ENCODE measurements at regions not wholly inside any gene's neighbourhood (a gene's known extent, or its start where the extent isn't known, plus 50 kb on each side); places are given as distances from the start of the nearest gene placed in this dataset.
"Not testable (repeated sequence)": the region's sequence is repeated elsewhere in the genome, so short reads cannot be mapped to it uniquely, and the experiment has no call there.

GRCh38 chr2:223176970-223177369, 125.0 kb downstream of the KCNE4 start:
- Mint-ChIP-seq H3K9me3 (no peaks in the 10 kb centered on the region), H3K4me1 (ENCODE audit: low read depth) (peaks cover 7% of the 10 kb centered on the region; the same call in 1 of the 2 replicates), H3K36me3 (ENCODE audit: low read depth) (no peaks in the 10 kb centered on the region), H3K27ac (no peak overlapping the region), H3K27me3 (ENCODE audit: insufficient read depth) (no peaks in the 10 kb centered on the region), H3K4me3 (no peak overlapping the region)
- TF ChIP-seq CTCF (IDR thresholded peaks at IDR 0.05), result no peak
- DNase-seq, result no peak

GRCh38 chr2:223180463-223180862, 128.5 kb downstream of the KCNE4 start:
- H3K27me3 Mint-ChIP-seq (ENCODE audit: insufficient read depth), result peaks cover 2% of the 10 kb centered on the region; the same call in 1 of the 2 replicates
- no peaks in the 10 kb centered on the region for H3K36me3 Mint-ChIP-seq (ENCODE audit: low read depth)
- TF ChIP-seq CTCF (IDR thresholded peaks at IDR 0.05), result no peak
- peak; percentile 6 for DNase-seq
- H3K4me1 Mint-ChIP-seq (ENCODE audit: low read depth), result peaks cover 7% of the 10 kb centered on the region; the same call in 1 of the 2 replicates
- H3K4me3 Mint-ChIP-seq, result no peak overlapping the region
- H3K9me3 Mint-ChIP-seq, result no peaks in the 10 kb centered on the region
- H3K27ac Mint-ChIP-seq, result no peak overlapping the region

- Mint-ChIP-seq H3K36me3 (ENCODE audit: low read depth) (no peaks in the 10 kb centered on the region), H3K9me3 (no peaks in the 10 kb centered on the region), H3K27ac (no peak overlapping the region), H3K27me3 (ENCODE audit: insufficient read depth) (peaks cover 2% of the 10 kb centered on the region; the same call in 1 of the 2 replicates), H3K4me1 (ENCODE audit: low read depth) (peaks cover 7% of the 10 kb centered on the region; the same call in 1 of the 2 replicates), H3K4me3 (no peak overlapping the region)
- no peak for TF ChIP-seq CTCF (IDR thresholded peaks at IDR 0.05)
- no peak for DNase-seq
Measured at GRCh38 chr2:223181561-223181960, 129.6 kb downstream of the KCNE4 start.

- Mint-ChIP-seq H3K27me3 (ENCODE audit: insufficient read depth) (peaks cover 2% of the 10 kb centered on the region; the same call in 1 of the 2 replicates), H3K4me3 (no peak overlapping the region), H3K36me3 (ENCODE audit: low read depth) (no peaks in the 10 kb centered on the region), H3K9me3 (no peaks in the 10 kb centered on the region), H3K4me1 (ENCODE audit: low read depth) (peaks cover 7% of the 10 kb centered on the region; the same call in 1 of the 2 replicates), H3K27ac (no peak overlapping the region)
- DNase-seq, result no peak
- TF ChIP-seq CTCF (IDR thresholded peaks at IDR 0.05), result no peak
Measured at GRCh38 chr2:223182356-223182755, 130.4 kb downstream of the KCNE4 start.

- no peak for TF ChIP-seq CTCF (IDR thresholded peaks at IDR 0.05)
- no peaks in the 10 kb centered on the region for H3K36me3 Mint-ChIP-seq (ENCODE audit: low read depth)
- no peak overlapping the region for H3K27ac Mint-ChIP-seq
- no peak for DNase-seq
- peaks cover under 1% of the 10 kb centered on the region; the same call in 1 of the 2 replicates for H3K4me1 Mint-ChIP-seq (ENCODE audit: low read depth)
- peaks cover 6% of the 10 kb centered on the region for H3K27me3 Mint-ChIP-seq (ENCODE audit: insufficient read depth)
- H3K9me3 Mint-ChIP-seq, result no peaks in the 10 kb centered on the region
- H3K4me3 Mint-ChIP-seq, result no peak overlapping the region
Measured at GRCh38 chr2:223185638-223186037, 133.6 kb downstream of the KCNE4 start.

- no peak overlapping the region for H3K27ac Mint-ChIP-seq
- DNase-seq, result no peak
- no peak for TF ChIP-seq CTCF (IDR thresholded peaks at IDR 0.05)
- peaks cover 6% of the 10 kb centered on the region for H3K27me3 Mint-ChIP-seq (ENCODE audit: insufficient read depth)
- no peak overlapping the region for H3K4me3 Mint-ChIP-seq
- no peaks in the 10 kb centered on the region for H3K4me1 Mint-ChIP-seq (ENCODE audit: low read depth)
- no peaks in the 10 kb centered on the region for H3K9me3 Mint-ChIP-seq
- H3K36me3 Mint-ChIP-seq (ENCODE audit: low read depth), result no peaks in the 10 kb centered on the region
Measured at GRCh38 chr2:223187256-223187655, 135.3 kb downstream of the KCNE4 start.

GRCh38 chr2:223190561-223191206, 138.7 kb downstream of the KCNE4 start:
- not testable (repeated sequence) for H3K27ac Mint-ChIP-seq; DNase-seq; H3K36me3 Mint-ChIP-seq (ENCODE audit: low read depth); H3K4me1 Mint-ChIP-seq (ENCODE audit: low read depth); H3K27me3 Mint-ChIP-seq (ENCODE audit: insufficient read depth); H3K9me3 Mint-ChIP-seq; H3K4me3 Mint-ChIP-seq

Measured in HFFc6 (cell line).